HPDE6-E6E7 (cell line): ENCODE measurements at regions not wholly inside any gene's neighbourhood (a gene's known extent, or its start where the extent isn't known, plus 50 kb on each side); places are given as distances from the start of the nearest gene placed in this dataset.
"Not testable (repeated sequence)": the region's sequence is repeated elsewhere in the genome, so short reads cannot be mapped to it uniquely, and the experiment has no call there.

ENCODE experiments used
- DNase-seq: peaks from one replicate; pipeline ENCODE4 v3.0.0; 2011; ENCODE audit warnings: missing footprints; ENCODE audit errors: extremely low spot score

DNA sequence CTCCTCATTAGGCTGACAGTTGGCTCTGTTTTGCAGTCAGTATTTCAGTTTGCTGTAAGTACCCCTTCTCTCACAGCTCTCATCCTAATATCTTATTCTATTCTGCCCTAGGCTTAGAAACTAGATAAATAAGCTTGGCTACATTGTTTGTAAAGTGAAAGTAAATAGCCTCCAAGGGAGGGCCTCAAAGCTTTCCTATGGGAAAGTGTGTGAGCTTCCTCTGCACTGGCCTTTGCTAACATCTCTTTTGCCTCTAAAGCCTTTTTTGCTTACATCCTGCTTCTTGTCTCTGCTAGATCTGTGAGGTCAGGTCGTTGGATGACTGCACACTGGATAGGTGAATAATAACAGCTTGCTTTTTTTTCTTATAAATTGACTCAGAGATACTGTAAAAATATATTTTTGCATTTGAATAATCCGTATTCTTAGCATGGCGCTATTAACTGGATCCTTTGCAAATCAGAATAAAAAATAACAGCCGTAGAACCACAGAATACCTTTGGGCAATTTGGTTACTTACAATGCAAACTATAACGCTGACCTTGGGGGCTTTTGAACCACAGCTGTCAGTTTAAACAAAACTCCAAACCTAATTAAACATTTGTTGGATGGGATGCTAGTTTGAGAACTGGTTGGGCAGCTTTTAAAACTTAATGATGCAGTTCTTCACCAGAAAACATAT lies 55.1 kb downstream of the TTC6 start:
- DNase-seq: no peak

DNA sequence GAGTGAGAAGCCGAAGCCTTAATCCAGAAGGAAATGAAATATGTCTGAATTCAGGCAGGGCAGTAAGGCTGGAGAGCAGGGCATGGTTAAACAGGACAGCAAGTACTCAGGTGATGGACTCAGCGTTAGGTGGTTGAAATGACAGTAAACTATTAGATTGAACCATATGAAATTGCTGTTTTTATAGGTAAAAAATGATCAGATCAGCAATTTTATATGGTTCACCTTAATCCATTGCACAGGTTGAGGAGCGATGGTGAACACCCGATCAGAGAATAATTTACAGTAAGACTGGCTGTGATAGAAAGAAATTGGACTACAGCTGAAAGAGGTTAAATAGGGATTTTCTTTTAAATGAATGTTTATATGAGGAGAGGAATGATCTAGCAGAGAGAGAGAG lies 56.6 kb downstream of the TTC6 start:
- DNase-seq: no peak

DNA sequence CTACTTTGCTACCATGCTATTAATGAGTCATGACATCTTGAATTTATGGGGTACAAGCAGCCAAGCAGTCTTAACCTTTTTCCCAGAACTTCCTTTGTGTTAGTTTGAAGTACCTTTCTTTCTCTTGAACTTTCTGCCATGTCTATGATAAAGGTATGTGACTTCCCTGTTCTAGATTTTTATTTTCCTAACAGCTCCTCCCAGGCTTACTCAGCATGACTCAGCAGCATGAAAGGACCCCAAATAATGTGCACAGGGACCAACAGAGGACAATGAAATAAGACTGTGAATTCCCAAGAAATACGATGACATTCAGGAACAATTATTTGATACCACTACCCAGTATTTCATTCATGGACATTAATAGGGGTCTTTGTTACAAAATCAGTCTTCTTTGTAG lies 60.0 kb downstream of the TTC6 start:
- DNase-seq: no peak

DNA sequence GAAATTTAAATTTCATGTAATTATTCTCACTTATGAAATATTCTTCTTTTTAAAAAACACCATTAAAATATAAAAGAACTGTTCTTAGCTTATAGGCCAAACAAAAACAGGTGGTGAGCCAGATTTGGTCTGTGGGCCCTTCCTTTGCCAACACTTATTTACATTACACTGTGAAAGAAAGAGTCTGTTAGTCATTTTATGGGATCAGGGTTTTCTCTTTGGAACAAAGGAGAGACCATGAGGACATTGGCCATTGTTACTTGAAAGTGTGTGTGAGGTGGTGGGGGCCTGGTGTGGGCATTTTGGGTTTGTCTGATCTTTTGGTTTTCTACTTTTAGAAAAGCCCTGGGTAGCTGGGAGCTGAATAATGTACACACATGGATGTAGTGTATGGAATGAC lies 62.7 kb downstream of the TTC6 start:
- no peak for DNase-seq

DNA sequence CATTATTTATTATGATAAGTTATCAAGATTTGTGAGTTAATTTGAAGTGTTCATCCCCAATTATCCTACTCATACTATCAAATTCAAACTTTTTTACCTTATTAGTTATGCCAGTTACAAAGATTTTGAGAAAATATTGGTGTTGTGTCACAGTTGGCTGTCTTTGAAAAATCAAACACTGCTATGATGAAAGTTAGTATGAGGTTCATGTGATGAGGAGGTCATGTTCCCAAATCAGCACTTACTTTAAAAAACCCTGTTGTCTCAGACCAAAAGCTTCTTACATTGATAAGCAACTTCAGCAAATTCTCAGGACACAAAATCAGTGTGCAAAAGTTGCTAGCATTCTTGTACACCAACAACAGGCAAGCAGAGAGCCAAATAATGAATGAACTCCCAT lies 68.1 kb downstream of the TTC6 start:
- no peak for DNase-seq

DNA sequence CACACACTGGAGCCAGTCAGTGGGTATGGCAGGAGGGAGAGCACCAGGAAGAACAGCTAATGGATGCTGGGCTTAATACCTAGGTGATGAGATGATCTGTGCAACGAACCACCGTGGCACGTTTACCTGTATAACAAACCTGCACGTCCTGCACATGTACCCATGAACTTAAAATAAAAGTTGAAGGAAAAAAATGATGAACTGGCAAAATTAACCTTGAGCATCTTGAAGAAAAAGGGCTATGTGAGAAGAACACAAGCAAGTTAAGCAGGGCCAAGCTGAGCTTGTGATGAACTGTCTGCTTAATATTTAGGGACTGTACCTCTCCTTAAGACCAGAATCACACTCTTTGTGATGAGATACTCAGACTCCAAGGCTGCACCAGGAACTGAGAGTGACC lies 70.0 kb downstream of the TTC6 start:
- DNase-seq: no peak

DNA sequence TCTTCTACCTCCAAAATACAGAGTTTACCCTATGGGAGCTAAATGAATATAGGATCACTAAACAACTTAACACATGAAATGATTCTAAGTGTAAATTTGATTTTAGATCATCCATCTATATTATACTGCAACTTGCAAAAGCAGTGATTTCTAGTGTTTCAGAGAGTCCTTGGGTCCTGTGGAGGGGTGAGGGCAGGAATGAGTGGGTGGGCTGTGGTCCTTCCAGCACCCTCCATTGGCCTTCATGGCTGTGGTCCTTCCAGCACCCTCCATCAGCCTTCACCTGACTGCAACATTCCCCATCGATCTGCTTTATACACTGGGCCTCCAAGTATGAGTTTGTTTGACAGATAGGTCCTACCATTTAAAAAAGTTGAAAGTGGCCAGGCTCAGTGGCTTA lies 70.5 kb downstream of the TTC6 start:
- DNase-seq: no peak

DNA sequence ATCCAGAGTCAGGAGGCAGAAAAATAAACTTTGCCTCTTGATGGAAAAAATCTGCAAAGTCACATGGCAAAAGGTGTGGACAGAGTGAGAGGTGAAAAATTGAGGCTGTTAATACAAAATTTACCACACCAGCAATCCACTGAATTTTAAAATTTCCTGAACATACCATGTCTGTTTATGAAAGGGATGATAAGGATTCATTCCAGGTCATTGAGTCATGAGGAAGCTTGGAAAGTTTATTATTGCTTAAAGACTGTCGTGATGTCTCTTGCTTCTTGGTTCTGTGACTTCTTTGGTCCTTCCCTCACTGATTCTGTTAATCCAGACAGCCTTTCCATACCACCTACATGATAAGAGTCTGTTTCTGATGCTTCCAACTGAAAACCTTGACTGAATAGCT lies 73.2 kb downstream of the TTC6 start:
- no peak for DNase-seq

DNA sequence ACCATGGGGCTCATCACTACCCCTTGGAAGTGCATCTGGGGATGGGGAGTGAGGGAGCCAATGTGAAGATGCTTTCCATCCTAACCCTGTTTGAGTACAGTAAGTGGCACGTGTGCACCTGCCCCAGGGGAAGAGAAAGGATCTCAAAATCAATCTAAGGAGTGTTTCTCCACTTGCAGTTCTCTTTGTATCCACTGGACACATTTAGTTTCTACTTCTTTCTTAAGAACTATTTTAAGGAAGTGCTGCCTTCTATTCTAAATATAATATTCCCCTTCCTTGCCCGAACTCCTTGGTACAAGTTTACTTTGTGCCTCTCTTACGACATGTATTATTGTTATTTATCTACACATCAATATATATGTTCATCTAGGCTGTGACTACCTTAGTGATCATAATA lies 73.8 kb downstream of the TTC6 start:
- no peak for DNase-seq

DNA sequence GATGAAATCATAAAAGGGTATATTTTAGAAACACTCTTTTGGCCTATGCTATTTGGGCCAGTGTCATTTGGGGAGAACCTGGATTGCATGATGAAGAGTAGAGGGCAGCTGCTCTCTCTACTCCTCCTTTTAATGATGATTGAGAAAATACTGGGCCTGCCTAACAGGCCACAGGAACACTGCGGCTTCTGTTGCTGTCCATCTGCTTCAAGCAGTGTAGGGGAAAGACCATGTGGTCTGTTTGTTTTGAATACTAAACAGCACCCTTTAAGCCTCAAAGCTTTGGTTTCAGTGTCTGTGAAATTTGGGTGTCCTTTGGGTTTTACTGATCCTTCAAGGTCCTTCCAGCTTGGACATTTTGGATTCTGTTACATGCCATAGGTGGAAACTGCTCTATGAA lies 78.0 kb downstream of the TTC6 start:
- no peak for DNase-seq

DNA sequence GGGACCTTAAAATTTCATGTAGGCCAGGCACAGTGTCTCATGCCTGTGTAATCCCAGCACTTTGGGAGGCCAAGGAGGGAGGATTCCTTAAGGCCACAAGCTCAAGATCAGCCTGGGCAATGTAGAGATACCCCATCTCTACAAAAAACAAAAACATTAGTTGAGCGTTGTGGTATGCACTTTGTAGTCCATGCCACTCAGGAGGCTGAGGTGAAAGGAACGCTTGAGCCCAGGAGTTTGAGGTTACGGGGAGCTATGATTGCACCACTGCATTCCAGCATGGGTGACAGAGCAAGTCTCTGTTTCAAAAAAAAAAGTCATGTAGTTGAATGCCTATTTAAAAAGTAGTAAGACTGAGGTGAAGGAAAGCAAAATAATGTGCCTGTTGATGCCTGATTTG lies 83.5 kb downstream of the TTC6 start:
- no peak for DNase-seq

DNA sequence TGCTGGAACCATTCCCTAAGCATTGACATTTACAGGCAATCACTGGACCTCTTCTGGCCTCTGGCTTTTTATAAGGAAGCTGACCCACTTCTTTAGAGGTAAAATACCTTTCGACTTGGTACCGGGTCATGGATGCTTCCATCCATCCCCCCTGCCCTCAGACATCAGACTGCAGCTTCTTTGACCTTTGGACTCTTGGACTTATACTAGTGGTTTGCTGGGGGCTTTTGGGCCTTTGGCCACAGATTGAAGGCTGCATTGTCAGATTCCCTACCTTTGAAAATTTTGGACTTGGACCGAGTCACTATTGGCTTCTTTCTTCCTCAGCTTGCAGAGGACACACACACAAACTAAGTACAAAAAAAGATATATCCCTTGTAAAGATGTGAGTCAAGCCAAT lies 86.1 kb downstream of the TTC6 start:
- DNase-seq: no peak

DNA sequence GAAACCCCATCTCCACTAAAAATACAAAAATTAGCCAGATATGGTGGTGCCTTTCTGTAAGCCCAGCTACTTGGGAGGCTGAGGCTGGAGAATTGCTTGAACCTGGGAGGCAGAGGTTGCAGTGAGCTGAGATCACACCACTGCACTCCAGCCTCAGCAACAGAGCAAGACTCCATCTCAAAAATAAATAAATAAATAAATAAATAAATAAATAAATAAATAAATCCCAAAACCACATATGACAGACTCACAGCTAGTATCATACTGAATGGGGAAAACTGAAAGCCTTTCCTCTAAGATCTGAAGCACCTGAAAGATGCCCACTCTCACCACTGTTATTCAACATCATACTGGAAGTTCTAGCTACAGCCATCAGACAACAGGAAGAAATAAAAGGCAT lies 97.3 kb downstream of the TTC6 start:
- not testable (repeated sequence) for DNase-seq

DNA sequence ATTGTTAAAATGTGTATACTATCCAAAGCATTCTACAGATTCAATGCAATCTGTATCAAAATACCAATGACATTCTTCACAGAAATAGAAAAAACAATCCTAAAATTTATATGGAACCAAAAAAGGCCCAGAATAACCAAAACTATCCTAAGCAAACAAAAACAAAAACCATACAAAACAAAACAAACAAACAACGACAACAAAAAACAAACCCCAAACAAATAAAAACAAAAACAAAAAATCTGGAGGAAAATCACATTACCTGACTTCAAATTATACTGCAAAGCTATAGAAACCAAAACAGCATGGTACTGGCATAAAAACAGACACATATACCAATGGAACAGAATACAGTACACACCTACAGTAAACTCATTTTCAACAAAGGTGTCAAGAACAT lies 98.0 kb downstream of the TTC6 start:
- not testable (repeated sequence) for DNase-seq

DNA sequence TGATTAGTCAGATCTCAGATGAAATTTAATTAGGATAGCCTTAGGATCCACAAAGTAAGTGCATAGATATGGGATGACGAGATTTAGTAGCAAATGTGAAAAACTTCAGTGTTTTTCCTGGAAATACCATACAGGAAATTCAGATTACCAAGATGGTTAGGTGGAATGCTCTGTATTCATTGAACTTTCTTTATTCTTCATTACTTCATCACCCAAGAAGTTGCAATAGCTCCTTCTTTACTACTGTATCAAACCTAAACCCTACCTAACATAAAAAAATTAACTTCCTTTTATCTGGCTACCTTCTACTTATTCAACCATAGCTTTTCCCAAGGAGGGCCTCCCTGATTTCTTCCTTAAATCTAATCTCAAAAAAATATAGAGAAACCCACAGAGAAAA lies 100.4 kb downstream of the TTC6 start:
- no peak for DNase-seq

DNA sequence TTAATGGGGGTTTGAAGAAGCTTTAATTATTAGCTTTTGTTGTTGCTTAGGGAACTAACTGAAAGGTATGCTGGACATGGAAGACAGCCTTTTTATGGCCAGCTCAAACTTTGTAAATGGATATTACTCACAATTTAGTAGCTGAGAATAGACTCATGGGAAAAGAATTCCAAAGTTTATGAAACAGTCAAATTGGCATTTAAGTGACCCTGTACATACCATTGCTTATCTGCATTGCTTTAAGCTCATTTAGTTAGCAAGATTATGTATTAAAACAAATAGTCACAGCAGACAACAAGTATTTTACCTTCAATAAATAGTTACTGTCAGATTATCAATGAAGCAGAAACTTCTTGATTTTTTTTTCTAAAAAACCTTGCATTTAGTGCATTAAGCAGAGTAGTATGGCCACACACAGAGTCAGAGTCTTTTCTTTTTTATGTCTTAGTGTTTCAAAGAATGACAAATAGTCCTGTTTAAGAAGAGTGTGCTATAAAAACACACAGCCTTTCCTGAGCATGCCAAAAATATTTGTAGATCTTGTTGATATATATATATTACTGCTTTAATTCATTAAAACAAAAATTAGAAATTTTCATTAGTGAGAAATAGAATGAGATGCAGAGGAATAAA lies 102.2 kb downstream of the TTC6 start:
- DNase-seq: no peak

DNA sequence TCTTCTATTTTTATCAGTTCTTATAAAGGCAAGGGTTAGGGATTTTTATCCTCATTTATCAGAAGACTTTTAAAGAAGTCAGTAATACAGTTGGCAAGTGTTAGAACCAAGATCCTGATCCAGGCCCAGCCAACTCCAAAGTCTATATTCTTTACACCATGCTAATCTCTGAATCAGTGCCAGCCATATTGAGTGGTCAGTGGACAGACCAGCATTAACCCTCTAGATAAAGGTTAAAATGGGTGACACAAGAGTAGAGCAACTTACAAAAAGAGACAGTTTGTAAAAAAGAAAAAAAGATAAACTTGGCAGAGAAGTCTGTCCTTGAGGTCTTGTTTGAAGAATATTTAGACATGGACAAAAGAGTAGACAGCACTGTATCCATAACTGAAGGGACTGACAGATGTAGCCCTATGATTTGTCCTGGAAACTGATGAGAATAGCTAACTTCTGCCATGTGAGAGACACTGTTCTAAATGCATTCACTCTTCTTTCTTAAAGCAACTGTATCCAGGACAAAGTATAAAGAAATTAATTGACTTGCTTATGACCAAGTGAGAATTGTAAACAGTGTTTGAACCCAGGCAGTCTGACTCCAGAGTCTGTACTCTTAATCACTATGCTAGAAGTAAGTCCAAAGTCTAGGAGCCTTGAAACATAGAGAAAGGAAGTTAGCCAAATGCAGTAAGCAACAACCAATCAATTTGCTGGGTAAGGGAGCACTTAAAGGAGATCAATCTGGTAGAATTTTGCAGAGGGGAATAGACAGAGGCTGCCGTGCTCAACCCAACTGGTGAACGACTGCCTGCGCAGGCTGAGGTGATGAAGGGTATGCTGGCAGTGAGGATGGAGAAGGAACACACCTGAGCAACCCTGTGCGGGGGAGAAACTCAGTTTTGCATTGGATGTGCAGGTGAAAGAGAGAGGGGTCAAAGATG lies 103.7 kb downstream of the TTC6 start:
- no peak for DNase-seq

DNA sequence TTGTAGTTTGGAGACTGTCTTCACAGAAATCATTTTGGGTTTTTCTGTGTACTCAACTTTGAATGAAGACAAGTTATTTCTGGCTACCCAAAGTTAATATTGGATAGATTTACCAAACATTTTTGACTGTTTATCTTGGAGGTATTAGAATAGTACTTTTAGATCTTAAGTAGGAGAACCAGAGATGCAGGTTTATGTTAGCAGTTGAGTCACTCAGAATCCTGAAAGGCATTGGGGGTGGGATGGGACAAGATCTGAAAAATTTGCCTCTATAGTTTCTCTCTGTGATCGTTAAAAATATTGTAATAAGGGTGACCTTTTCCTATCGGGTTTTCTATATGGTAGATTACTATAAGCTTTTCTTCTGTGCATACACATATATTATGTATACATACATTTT lies 112.3 kb downstream of the TTC6 start:
- no peak for DNase-seq

DNA sequence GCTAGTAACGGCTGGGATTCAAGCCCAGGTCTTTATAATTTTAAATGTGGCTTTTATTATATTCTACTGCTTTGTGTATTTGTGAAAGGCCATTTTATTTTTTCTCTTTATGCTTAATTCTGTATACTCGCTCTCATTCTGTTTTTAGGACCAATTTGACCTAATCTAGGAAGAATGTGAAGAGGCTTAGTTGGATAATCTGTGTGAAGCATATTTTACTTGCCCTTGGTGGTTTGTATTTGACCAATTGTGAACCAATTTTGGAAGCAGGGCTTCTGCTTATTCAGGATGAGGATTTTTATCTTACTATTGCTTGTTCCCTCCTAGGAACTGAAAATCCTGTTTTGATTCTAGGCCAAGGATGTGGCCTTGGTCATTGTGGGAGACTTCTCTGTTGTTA lies 113.1 kb downstream of the TTC6 start:
- DNase-seq: no peak

DNA sequence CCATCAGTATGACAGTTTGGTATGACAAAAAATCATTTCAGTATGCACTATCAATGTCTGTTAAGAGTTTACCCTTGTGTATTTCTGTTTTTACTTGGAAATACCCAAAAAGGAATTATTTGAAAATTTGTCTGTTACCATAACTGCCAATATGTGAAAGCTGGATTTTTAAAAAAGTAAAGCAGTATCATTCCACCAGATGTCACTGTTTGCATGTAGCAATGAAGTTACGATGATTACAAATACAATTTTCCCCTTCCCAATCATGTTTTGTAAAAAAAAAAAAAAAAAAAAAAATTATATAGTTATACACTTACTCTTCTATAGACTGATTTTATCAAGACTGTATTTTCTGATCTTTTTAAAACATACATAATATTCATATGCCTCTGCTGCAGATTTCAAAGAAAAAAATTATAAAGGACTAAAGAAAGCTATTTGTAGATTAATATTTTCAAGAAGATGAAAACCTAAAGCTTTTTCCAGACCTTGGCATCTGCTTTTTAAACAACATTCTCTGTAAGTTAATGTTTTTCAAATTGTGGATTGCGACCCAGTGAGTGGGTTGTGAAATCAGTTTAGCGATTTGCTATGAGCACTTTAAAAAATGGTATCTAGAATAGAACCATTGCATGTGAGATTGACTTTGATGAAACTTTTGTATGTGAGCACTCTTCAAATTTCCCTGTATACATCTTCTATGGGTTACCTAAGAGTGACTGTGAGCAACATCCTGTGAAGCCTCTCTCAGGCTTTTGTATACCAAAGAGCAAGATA lies 114.2 kb downstream of the TTC6 start:
- DNase-seq: no peak

DNA sequence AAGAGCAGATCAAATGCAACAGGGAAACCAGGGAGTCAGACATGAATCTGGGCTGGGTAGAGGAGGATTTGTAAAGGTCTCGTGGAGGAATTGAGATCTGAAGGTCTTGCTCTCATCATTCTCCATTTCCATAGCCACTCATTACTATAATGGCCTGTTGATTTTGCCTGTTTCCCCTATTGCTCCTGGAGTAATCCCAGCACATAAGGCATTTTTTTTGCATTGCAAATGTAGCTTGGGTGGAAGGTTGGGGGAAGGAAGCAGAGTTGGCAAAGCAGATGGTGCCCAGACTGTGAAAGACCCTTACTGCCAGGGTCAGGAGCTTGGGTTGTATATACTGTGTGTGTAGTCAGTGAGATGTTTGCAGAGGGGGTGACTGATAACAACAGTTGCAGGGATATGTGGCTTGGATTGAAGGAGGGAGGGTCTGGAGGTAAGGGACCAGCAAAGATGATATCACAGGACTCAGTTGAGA lies 116.0 kb downstream of the TTC6 start:
- no peak for DNase-seq
